Neural crest cell (in vitro differentiated cells): ENCODE measurements at regions not wholly inside any gene's neighbourhood (a gene's known extent, or its start where the extent isn't known, plus 50 kb on each side); places are given as distances from the start of the nearest gene placed in this dataset.

Source experiments
- DNase-seq: peaks from one replicate; pipeline ENCODE4 v3.0.0; 2021; ENCODE audit warnings: low read depth, mixed read lengths, low spot score
- H3K27ac Mint-ChIP-seq: one replicate; pipeline ENCODE4 v1.8.0; 2021; ENCODE audit warnings: mild to moderate bottlenecking, mixed read lengths; ENCODE audit not compliant: unreplicated experiment
- H3K27me3 Mint-ChIP-seq: 2 replicates; pipeline ENCODE4 v1.8.0; 2021; ENCODE audit warnings: low read depth, mild to moderate bottlenecking, mixed read lengths
- H3K36me3 Mint-ChIP-seq: 2 replicates; pipeline ENCODE4 v1.8.0; 2021; ENCODE audit warnings: low read depth, mild to moderate bottlenecking, mixed read lengths
- H3K4me1 Mint-ChIP-seq: 2 replicates; pipeline ENCODE4 v1.8.0; 2021; ENCODE audit warnings: mixed read lengths
- H3K4me3 Mint-ChIP-seq: one replicate; pipeline ENCODE4 v1.8.0; 2021; ENCODE audit warnings: mild to moderate bottlenecking, mixed read lengths
- H3K9me3 Mint-ChIP-seq: 2 replicates; pipeline ENCODE4 v1.8.0; 2021; ENCODE audit warnings: mixed read lengths
- CTCF ChIP-seq: fragments of 200-600 bp; sonication (generic); conservative IDR thresholded peaks from 2 replicates; pipeline ENCODE4 v1.5.0; 2021; ENCODE audit warnings: antibody characterized with exemption, mild to moderate bottlenecking

- Mint-ChIP-seq H3K4me1 (no peaks in the 10 kb centered on the region), H3K27me3 (no peaks in the 10 kb centered on the region), H3K9me3 (no peaks in the 10 kb centered on the region), H3K27ac (no peak overlapping the region), H3K36me3 (no peaks in the 10 kb centered on the region), H3K4me3 (no peak overlapping the region)
- DNase-seq = no peak
- TF ChIP-seq CTCF = no peak
Observed at GRCh38 chr3:83524901-83525300, 1433.9 kb upstream of the CADM2 start.

GRCh38 chr3:83559082-83559481, 1399.7 kb upstream of the CADM2 start:
- H3K36me3 Mint-ChIP-seq = no peaks in the 10 kb centered on the region
- no peak for DNase-seq
- no peak overlapping the region for H3K4me3 Mint-ChIP-seq
- TF ChIP-seq CTCF = no peak
- no peak overlapping the region for H3K27ac Mint-ChIP-seq
- no peaks in the 10 kb centered on the region for H3K4me1 Mint-ChIP-seq
- no peaks in the 10 kb centered on the region for H3K27me3 Mint-ChIP-seq
- H3K9me3 Mint-ChIP-seq = peaks cover 13% of the 10 kb centered on the region

GRCh38 chr3:83567935-83568334, 1390.9 kb upstream of the CADM2 start:
- Mint-ChIP-seq H3K9me3 (no peaks in the 10 kb centered on the region), H3K4me1 (no peaks in the 10 kb centered on the region), H3K27me3 (no peaks in the 10 kb centered on the region), H3K4me3 (no peak overlapping the region), H3K27ac (no peak overlapping the region), H3K36me3 (no peaks in the 10 kb centered on the region)
- no peak for DNase-seq
- no peak for TF ChIP-seq CTCF

GRCh38 chr3:83581546-83581945, 1377.2 kb upstream of the CADM2 start:
- no peak overlapping the region for H3K4me3 Mint-ChIP-seq
- no peaks in the 10 kb centered on the region for H3K27me3 Mint-ChIP-seq
- TF ChIP-seq CTCF = no peak
- no peak overlapping the region for H3K27ac Mint-ChIP-seq
- H3K36me3 Mint-ChIP-seq = no peaks in the 10 kb centered on the region
- H3K4me1 Mint-ChIP-seq = no peaks in the 10 kb centered on the region
- DNase-seq = no peak
- H3K9me3 Mint-ChIP-seq = no peaks in the 10 kb centered on the region

GRCh38 chr3:83601704-83602103, 1357.1 kb upstream of the CADM2 start:
- TF ChIP-seq CTCF = no peak
- Mint-ChIP-seq H3K4me1 (no peaks in the 10 kb centered on the region), H3K9me3 (peaks cover 9% of the 10 kb centered on the region), H3K27me3 (no peaks in the 10 kb centered on the region), H3K4me3 (no peak overlapping the region), H3K27ac (no peak overlapping the region), H3K36me3 (peaks cover 4% of the 10 kb centered on the region)
- DNase-seq = no peak

- no peak for DNase-seq
- Mint-ChIP-seq H3K36me3 (no peaks in the 10 kb centered on the region), H3K9me3 (peaks cover 6% of the 10 kb centered on the region), H3K27ac (no peak overlapping the region), H3K4me1 (no peaks in the 10 kb centered on the region), H3K4me3 (no peak overlapping the region), H3K27me3 (no peaks in the 10 kb centered on the region)
- no peak for TF ChIP-seq CTCF
Observed at GRCh38 chr3:83622526-83622925, 1336.3 kb upstream of the CADM2 start.
